OCI-LY1 (cell line): ENCODE measurements at regions not wholly inside any gene's neighbourhood (a gene's known extent, or its start where the extent isn't known, plus 50 kb on each side); places are given as distances from the start of the nearest gene placed in this dataset.

Experiments
- EZH2 ChIP-seq: fragments of 200-600 bp; sonication (generic), shearing (Covaris generic); IDR thresholded peaks from 2 replicates; pipeline ENCODE4 v1.8.0; 2017; ENCODE audit warnings: borderline replicate concordance, mixed run types, mild to moderate bottlenecking, antibody characterized with exemption, low read length, moderate library complexity, mixed read lengths
- TF ChIP-seq, protein P1 (sequence below): fragments of 200-600 bp; sonication (generic), shearing (Covaris generic); IDR thresholded peaks from 2 replicates; pipeline ENCODE4 v1.5.1; 2017; ENCODE audit warnings: mild to moderate bottlenecking, antibody characterized with exemption, low read length, moderate library complexity, mixed read lengths

DNA sequence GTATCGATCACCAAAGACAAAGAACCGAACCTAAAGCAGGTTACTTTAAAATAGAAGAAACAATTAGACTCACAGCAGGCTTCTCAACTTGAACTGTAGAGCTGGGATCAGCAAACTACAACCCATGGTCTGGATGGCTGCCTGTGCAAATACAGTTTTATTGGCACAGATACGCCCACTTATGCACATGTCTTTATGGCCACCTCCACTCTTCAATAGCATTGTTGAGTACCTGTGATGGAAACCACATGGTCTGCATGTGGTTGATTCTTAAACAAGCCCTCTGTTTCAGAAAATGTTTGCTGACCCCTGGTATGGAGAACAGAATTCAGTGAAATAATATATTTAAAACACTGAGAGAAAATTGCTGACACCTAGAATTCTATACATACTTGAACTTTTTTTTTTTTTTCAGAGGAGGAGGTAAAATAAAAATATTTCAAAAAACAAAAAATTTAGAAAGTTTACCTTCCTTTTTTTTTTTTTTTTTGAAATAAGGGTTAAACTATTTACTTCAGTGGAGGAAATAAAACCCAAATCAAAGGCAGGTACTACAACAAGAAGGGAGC lies 263.8 kb upstream of the ATP10A start:
- TF ChIP-seq, protein P1, sequence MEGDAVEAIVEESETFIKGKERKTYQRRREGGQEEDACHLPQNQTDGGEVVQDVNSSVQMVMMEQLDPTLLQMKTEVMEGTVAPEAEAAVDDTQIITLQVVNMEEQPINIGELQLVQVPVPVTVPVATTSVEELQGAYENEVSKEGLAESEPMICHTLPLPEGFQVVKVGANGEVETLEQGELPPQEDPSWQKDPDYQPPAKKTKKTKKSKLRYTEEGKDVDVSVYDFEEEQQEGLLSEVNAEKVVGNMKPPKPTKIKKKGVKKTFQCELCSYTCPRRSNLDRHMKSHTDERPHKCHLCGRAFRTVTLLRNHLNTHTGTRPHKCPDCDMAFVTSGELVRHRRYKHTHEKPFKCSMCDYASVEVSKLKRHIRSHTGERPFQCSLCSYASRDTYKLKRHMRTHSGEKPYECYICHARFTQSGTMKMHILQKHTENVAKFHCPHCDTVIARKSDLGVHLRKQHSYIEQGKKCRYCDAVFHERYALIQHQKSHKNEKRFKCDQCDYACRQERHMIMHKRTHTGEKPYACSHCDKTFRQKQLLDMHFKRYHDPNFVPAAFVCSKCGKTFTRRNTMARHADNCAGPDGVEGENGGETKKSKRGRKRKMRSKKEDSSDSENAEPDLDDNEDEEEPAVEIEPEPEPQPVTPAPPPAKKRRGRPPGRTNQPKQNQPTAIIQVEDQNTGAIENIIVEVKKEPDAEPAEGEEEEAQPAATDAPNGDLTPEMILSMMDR, result no peak
- no peak for TF ChIP-seq EZH2
